ENCODE measurements at regions not wholly inside any gene's neighbourhood (a gene's known extent, or its start where the extent isn't known, plus 50 kb on each side); places are given as distances from the start of the nearest gene placed in this dataset.

GRCh38 chr5:158383486-158383885 is 524.5 kb upstream of the CLINT1 start:
- no peak for TF ChIP-seq CTCF (conservative IDR thresholded peaks at IDR 0.05 in 1 of 2, IDR thresholded peaks at IDR 0.05 in 1 of 2; ENCODE audit: low read depth in 1 of 2, low read length in 2 of 2)
- TF ChIP-seq EZH2 (IDR thresholded peaks at IDR 0.05; ENCODE audit: low read length, missing control alignments): no peak
